K562 (cell line): ENCODE measurements at regions not wholly inside any gene's neighbourhood (a gene's known extent, or its start where the extent isn't known, plus 50 kb on each side); places are given as distances from the start of the nearest gene placed in this dataset.
A peak's percentile ranks its signal among the peaks of the same experiment; 100 is the strongest.
"Not testable (repeated sequence)": the region's sequence is repeated elsewhere in the genome, so short reads cannot be mapped to it uniquely, and the experiment has no call there.

Source experiments
- ATAC-seq: fragments of 200-7000 bp; cut with Tn5 transposase; 3 replicates; pipeline ENCODE4 v1.9.1; 2020; ENCODE audit warnings: moderate library complexity
- BruUV-seq: library from RNA; stranded (reverse); fragments of 400-500 nt; replicated peaks from 2 replicates; lab custom pipeline; 2021; lab: Mats Ljungman, UMichigan
- CTCF ChIA-PET: fragments of 300-600 bp; formaldehyde crosslinking; extraction: SDS; loops from one replicate; lab custom pipeline; 2021; ENCODE audit warnings: low intra/inter-chr PET ratio; lab: Yijun Ruan, JAX
- POLR2A ChIA-PET: fragments of 300-600, 350-650 bp; sonication (Branson Sonifier 250); formaldehyde crosslinking; extraction: SDS; loops from one replicate; lab custom pipeline; 2021; ENCODE audit warnings: antibody characterized with exemption, inconsistent platforms; lab: Yijun Ruan, JAX
- DNase-seq, 4 experiments: peaks; one replicate each; pipeline versions ENCODE4 v3.0.0 to v3.0.0-alpha.2; 2011 to 2018; ENCODE audit warnings: low spot score in 3 of 4, mixed read lengths in 3 of 4; ENCODE audit errors: extremely low read depth in 1 of 4
- FAIRE-seq: peaks from 2 replicates; lab custom pipeline; 2011; peaks lifted over from hg19 to GRCh38; lab: Jason Lieb, UNC
- H2AFZ ChIP-seq: 2 replicates; pipeline ENCODE4 v1.6.0; 2011; ENCODE audit warnings: low read depth, low read length, control low read depth, inconsistent platforms
- H3K27ac ChIP-seq: fragments of 200-600 bp; 3 replicates; pipeline ENCODE4 v1.8.0; 2011; ENCODE audit warnings: low read depth, mild to moderate bottlenecking, control low read depth, inconsistent platforms, low read length, moderate library complexity, mixed read lengths; ENCODE audit errors: extremely low read depth
- H3K27me3 ChIP-seq, 2 experiments: fragments of 300-600 bp in 1 of 2; 2 replicates in 1 of 2; 3 replicates in 1 of 2; pipeline versions ENCODE4 v1.6.0 to v1.8.0; 2011; ENCODE audit warnings: inconsistent platforms in 2 of 2, low read length in 2 of 2, mild to moderate bottlenecking in 1 of 2, mixed read lengths in 1 of 2, moderate library complexity in 1 of 2; ENCODE audit not compliant: control insufficient read depth in 2 of 2, insufficient read depth in 2 of 2
- H3K36me3 ChIP-seq: fragments of 300-600 bp; 3 replicates; pipeline ENCODE4 v1.8.0; 2011; ENCODE audit warnings: mild to moderate bottlenecking, low read length, inconsistent platforms; ENCODE audit not compliant: control insufficient read depth, insufficient read depth
- H3K4me1 ChIP-seq, 2 experiments: fragments of 200-600 bp in 1 of 2; replicated peaks in 1 of 2; 2 replicates in 1 of 2; 3 replicates in 1 of 2; pipeline versions ENCODE4 v1.5.1 to v1.8.0; 2011; ENCODE audit warnings: inconsistent platforms in 2 of 2, low read length in 2 of 2, mild to moderate bottlenecking in 1 of 2, mixed read lengths in 1 of 2, moderate library complexity in 1 of 2; ENCODE audit not compliant: control insufficient read depth in 2 of 2, insufficient read depth in 2 of 2
- H3K4me2 ChIP-seq: 2 replicates; pipeline ENCODE4 v1.6.1; 2011; ENCODE audit warnings: low read length, control low read depth, inconsistent platforms, mixed read lengths; ENCODE audit not compliant: insufficient read depth
- H3K4me3 ChIP-seq: fragments of 200-600 bp; sonication (generic), shearing (Covaris generic); 2 replicates; pipeline ENCODE4 v1.5.1; 2016; ENCODE audit warnings: control low read depth, inconsistent platforms
- H3K79me2 ChIP-seq: fragments of 200-600 bp; 3 replicates; pipeline ENCODE4 v1.8.0; 2011; ENCODE audit warnings: low read length, inconsistent platforms; ENCODE audit not compliant: control insufficient read depth, insufficient read depth
- H3K9ac ChIP-seq, 2 experiments: 2 replicates each; pipeline versions ENCODE4 v1.6.0 to v1.6.1; 2011; ENCODE audit warnings: low read depth in 2 of 2, low read length in 2 of 2, control low read depth in 1 of 2, inconsistent platforms in 1 of 2, mild to moderate bottlenecking in 1 of 2, mixed read lengths in 1 of 2; ENCODE audit not compliant: insufficient read depth in 1 of 2
- H3K9me1 ChIP-seq: one replicate; pipeline ENCODE4 v1.6.0; 2011; ENCODE audit warnings: inconsistent platforms, mild to moderate bottlenecking, low read length, moderate library complexity; ENCODE audit not compliant: control insufficient read depth, insufficient read depth
- H3K9me3 ChIP-seq: replicated peaks from 2 replicates; pipeline ENCODE4 v1.5.1; 2011; ENCODE audit warnings: low read depth, low read length, inconsistent platforms; ENCODE audit not compliant: control insufficient read depth, insufficient read depth
- H4K20me1 ChIP-seq: replicated peaks from 2 replicates; pipeline ENCODE4 v1.6.1; 2011; ENCODE audit warnings: low read length, inconsistent platforms, mixed read lengths; ENCODE audit not compliant: control insufficient read depth, insufficient read depth
- BCOR ChIP-seq: fragments of 450-650 bp; IDR thresholded peaks from 2 replicates; pipeline ENCODE4 v1.6.1; 2016
- CBX3 ChIP-seq, 2 experiments: IDR thresholded peaks; 1 replicate in 1 of 2; 2 replicates in 1 of 2; pipeline ENCODE4 v1.6.1; 2012; ENCODE audit warnings: inconsistent platforms in 2 of 2, low read length in 2 of 2, borderline replicate concordance in 1 of 2, control low read depth in 1 of 2
- HDAC2 ChIP-seq: fragments of 450-650 bp; IDR thresholded peaks from 2 replicates; pipeline ENCODE4 v1.6.1; 2016; ENCODE audit warnings: mild to moderate bottlenecking
- KDM1A ChIP-seq, 2 experiments: fragments of 450-650 bp; IDR thresholded peaks; 2 replicates each; pipeline ENCODE4 v1.6.1; 2016; ENCODE audit warnings: mild to moderate bottlenecking in 2 of 2
- RBM25 ChIP-seq: fragments of 200-400 bp; formaldehyde crosslinking; IDR thresholded peaks from 2 replicates; pipeline ENCODE4 v1.6.1; 2018; ENCODE audit warnings: low read length, low read depth, moderate library complexity; ENCODE audit not compliant: severe bottlenecking
- SMARCA5 ChIP-seq: fragments of 450-650 bp; IDR thresholded peaks from 2 replicates; pipeline ENCODE4 v1.6.1; 2016
- TRIM24 ChIP-seq, 2 experiments: fragments of 450-650 bp; IDR thresholded peaks; 2 replicates each; pipeline ENCODE4 v1.6.1; 2016
- ZNF146 ChIP-seq: IDR thresholded peaks from one replicate; pipeline ENCODE4 v1.6.1; 2018; ENCODE audit warnings: missing compliant biosample characterization; ENCODE audit not compliant: unreplicated experiment
- WGBS: fragments of 100-300 bp; shearing (Covaris generic); methylation state at CpG from one replicate; pipeline ENCODE4 v1.1.6; 2016; ENCODE audit warnings: low coverage, mixed read lengths; ENCODE audit not compliant: insufficient coverage; ENCODE audit errors: missing lambda C conversion rate; 5-methylcytosine and 5-hydroxymethylcytosine counted together
- in situ Hi-C: fragments of 300-500 bp; cut with MboI; formaldehyde crosslinking; loops from 4 replicates; pipeline ENCODE4 v1.15.0; 2018; ENCODE audit warnings: inconsistent platforms, mixed read lengths
- intact Hi-C: fragments of 100-400 bp; cut with micrococcal nuclease; formaldehyde crosslinking; loops from 2 replicates; pipeline ENCODE4 v1.14.2; 2022
- TF ChIP-seq, protein P1 (sequence below): fragments of 450-650 bp; IDR thresholded peaks from 2 replicates; pipeline ENCODE4 v1.6.1; 2016; ENCODE audit warnings: mild to moderate bottlenecking

DNA sequence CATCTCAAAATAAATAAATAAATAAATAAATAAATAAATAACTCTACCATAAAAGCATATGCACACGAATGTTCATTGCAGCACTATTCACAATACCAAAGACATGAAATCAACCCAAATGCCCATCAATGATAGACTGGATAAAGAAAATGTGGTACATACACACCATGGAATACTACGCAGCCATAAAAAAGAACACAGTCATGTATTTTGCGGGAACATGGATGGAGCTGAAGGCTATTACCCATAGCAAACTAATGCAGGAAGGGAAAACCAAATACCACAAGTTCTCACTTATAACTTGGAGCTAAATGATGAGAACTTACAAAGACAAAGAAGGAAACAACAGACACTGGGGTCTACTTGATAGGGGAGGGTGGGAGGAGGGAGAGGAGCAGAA lies 94.1 kb upstream of the CCDC71L start:
- H3K79me2 ChIP-seq, H3K27me3 ChIP-seq, intact Hi-C loops, ATAC-seq, H3K9me1 ChIP-seq, H2AFZ ChIP-seq, H3K4me3 ChIP-seq, H3K4me1 ChIP-seq, H3K9ac ChIP-seq, DNase-seq, H3K4me2 ChIP-seq, in situ Hi-C loops, H4K20me1 ChIP-seq, H3K9me3 ChIP-seq, FAIRE-seq, H3K36me3 ChIP-seq, BruUV-seq, CTCF ChIA-PET, H3K27ac ChIP-seq: not testable (repeated sequence)
- TF ChIP-seq RBM25 (peak; percentile 64), CBX3 (IDR thresholded peaks at IDR 0.05; ENCODE audit: borderline replicate concordance in 1 of 2, low read length in 2 of 2) (0 out of 3 replicates have a peak, but pooled peaks of 1 of the 2 experiments have one; percentile 25), SMARCA5 (peak; percentile 72; the same call in 1 of the 2 replicates), TRIM24 (IDR thresholded peaks at IDR 0.05) (peak; percentile 27 to 28; a peak in 1 of 4 replicates), BCOR (peak; percentile 87), HDAC2 (peak; percentile 49; the same call in 1 of the 2 replicates), KDM1A (IDR thresholded peaks at IDR 0.05) (peak; percentile 49 to 63; a peak in 3 of 4 replicates), ZNF146 (peak; percentile 96)
- TF ChIP-seq, protein P1, sequence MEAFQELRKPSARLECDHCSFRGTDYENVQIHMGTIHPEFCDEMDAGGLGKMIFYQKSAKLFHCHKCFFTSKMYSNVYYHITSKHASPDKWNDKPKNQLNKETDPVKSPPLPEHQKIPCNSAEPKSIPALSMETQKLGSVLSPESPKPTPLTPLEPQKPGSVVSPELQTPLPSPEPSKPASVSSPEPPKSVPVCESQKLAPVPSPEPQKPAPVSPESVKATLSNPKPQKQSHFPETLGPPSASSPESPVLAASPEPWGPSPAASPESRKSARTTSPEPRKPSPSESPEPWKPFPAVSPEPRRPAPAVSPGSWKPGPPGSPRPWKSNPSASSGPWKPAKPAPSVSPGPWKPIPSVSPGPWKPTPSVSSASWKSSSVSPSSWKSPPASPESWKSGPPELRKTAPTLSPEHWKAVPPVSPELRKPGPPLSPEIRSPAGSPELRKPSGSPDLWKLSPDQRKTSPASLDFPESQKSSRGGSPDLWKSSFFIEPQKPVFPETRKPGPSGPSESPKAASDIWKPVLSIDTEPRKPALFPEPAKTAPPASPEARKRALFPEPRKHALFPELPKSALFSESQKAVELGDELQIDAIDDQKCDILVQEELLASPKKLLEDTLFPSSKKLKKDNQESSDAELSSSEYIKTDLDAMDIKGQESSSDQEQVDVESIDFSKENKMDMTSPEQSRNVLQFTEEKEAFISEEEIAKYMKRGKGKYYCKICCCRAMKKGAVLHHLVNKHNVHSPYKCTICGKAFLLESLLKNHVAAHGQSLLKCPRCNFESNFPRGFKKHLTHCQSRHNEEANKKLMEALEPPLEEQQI: 0 out of 2 replicates have a peak, but pooled peaks have one; percentile 35
- POLR2A ChIA-PET: interaction anchor here (1.7 to 3.4 kb wide), 2 partner anchors 10 to 19 kb away, joined by 5 to 23 read pairs; no protein-coding TSS in a partner anchor
- whole genome bisulfite sequencing: 63% methylated on average over 3 of the region's 3 CpGs
